GM21423 (cell line): ENCODE measurements at regions not wholly inside any gene's neighbourhood (a gene's known extent, or its start where the extent isn't known, plus 50 kb on each side); places are given as distances from the start of the nearest gene placed in this dataset.

Source experiments
- ATAC-seq: cut with Tn5 transposase; IDR thresholded peaks from one replicate; pipeline ENCODE4 v1.9.1; 2021; ENCODE audit warnings: mild to moderate bottlenecking, moderate library complexity; ENCODE audit not compliant: unreplicated experiment

GRCh38 chr3:145817870-145818483 lies 343.0 kb downstream of the PLOD2 start:
- ATAC-seq, result no peak

- ATAC-seq, result no peak
Observed at GRCh38 chr3:145820170-145820569, 340.8 kb downstream of the PLOD2 start.

- no peak for ATAC-seq
Observed at GRCh38 chr3:145842294-145842902, 318.6 kb downstream of the PLOD2 start.

- no peak for ATAC-seq
Observed at GRCh38 chr3:145843561-145843960, 317.4 kb downstream of the PLOD2 start.

GRCh38 chr3:145849115-145849514 lies 311.9 kb downstream of the PLOD2 start:
- no peak for ATAC-seq

- no peak for ATAC-seq
Observed at GRCh38 chr3:145854499-145854898, 306.5 kb downstream of the PLOD2 start.

- ATAC-seq, result no peak
Observed at GRCh38 chr3:145857956-145858355, 303.0 kb downstream of the PLOD2 start.

- no peak for ATAC-seq
Observed at GRCh38 chr3:145864336-145864735, 296.6 kb downstream of the PLOD2 start.

GRCh38 chr3:145865399-145866018 lies 295.5 kb downstream of the PLOD2 start:
- ATAC-seq, result no peak

- peak; percentile 65 for ATAC-seq
Observed at GRCh38 chr3:145869958-145870357, 291.0 kb downstream of the PLOD2 start.

GRCh38 chr3:145882436-145882835 lies 278.5 kb downstream of the PLOD2 start:
- no peak for ATAC-seq

GRCh38 chr3:145889730-145890129 lies 271.3 kb downstream of the PLOD2 start:
- no peak for ATAC-seq

- ATAC-seq, result no peak
Observed at GRCh38 chr3:145892869-145893268, 268.1 kb downstream of the PLOD2 start.

GRCh38 chr3:145893331-145893730 lies 267.7 kb downstream of the PLOD2 start:
- no peak for ATAC-seq

- ATAC-seq, result no peak
Observed at GRCh38 chr3:145898487-145898886, 262.5 kb downstream of the PLOD2 start.

- ATAC-seq, result no peak
Observed at GRCh38 chr3:145899241-145899640, 261.7 kb downstream of the PLOD2 start.

- ATAC-seq, result peak; percentile 79
Observed at GRCh38 chr3:145900056-145900829, 260.7 kb downstream of the PLOD2 start.

- ATAC-seq, result no peak
Observed at GRCh38 chr3:145902166-145902565, 258.8 kb downstream of the PLOD2 start.

GRCh38 chr3:145903472-145904013 lies 257.4 kb downstream of the PLOD2 start:
- ATAC-seq, result no peak

GRCh38 chr3:145904138-145904537 lies 256.8 kb downstream of the PLOD2 start:
- ATAC-seq, result no peak

- no peak for ATAC-seq
Observed at GRCh38 chr3:145906301-145906700, 254.7 kb downstream of the PLOD2 start.
